DND-41 (cell line): ENCODE measurements at regions not wholly inside any gene's neighbourhood (a gene's known extent, or its start where the extent isn't known, plus 50 kb on each side); places are given as distances from the start of the nearest gene placed in this dataset.

Experiments
- EZH2 ChIP-seq: IDR thresholded peaks from 3 replicates; pipeline ENCODE4 v1.6.1; 2012; ENCODE audit warnings: borderline replicate concordance, low read depth, mild to moderate bottlenecking, moderate library complexity, low read length, inconsistent platforms; ENCODE audit not compliant: severe bottlenecking
- TF ChIP-seq, protein P1 (sequence below): IDR thresholded peaks from 2 replicates; pipeline ENCODE4 v1.5.1; 2012; ENCODE audit warnings: borderline replicate concordance, low read length, moderate library complexity, mild to moderate bottlenecking; ENCODE audit not compliant: poor library complexity, severe bottlenecking; ENCODE audit errors: extremely low read depth

DNA sequence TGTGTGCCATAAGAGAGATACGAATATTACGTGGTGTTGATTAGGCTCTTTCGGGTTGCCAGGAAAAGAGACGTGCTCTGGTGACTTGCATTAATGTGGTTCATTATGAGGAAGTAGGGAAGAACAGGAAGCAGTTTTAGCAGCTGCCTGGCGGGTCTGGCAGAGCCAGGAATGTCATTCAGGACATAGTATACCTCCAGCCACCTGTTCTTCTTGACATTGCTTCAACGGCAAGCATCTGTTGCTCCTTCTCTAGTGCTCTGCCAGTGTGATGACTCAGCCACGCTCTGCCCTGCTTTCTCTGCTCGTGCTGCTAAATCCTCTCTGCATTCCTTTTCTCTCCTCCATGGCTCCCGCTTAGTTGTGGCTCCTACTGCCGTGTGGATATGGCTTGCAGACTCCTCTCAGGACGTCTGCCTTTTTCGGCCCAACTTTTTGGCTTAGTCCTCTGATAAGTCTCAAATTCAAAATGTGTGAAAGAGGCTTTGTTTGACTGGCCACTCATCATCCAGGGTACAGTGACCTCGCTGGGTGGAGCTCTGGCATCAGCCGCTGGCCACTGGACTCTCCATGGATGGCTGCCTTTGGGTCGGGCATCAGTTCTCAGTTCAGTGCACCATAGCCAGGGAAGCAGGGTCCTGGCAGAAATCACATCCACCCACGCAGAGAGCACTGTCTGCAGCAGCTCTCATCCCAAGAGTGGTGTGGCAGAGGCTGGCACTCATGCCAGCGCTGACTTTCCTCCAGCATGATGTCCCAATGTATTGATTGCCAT, 89.3 kb upstream of the KLF3 start:
- TF ChIP-seq, protein P1, sequence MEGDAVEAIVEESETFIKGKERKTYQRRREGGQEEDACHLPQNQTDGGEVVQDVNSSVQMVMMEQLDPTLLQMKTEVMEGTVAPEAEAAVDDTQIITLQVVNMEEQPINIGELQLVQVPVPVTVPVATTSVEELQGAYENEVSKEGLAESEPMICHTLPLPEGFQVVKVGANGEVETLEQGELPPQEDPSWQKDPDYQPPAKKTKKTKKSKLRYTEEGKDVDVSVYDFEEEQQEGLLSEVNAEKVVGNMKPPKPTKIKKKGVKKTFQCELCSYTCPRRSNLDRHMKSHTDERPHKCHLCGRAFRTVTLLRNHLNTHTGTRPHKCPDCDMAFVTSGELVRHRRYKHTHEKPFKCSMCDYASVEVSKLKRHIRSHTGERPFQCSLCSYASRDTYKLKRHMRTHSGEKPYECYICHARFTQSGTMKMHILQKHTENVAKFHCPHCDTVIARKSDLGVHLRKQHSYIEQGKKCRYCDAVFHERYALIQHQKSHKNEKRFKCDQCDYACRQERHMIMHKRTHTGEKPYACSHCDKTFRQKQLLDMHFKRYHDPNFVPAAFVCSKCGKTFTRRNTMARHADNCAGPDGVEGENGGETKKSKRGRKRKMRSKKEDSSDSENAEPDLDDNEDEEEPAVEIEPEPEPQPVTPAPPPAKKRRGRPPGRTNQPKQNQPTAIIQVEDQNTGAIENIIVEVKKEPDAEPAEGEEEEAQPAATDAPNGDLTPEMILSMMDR, result no peak
- TF ChIP-seq EZH2, result no peak
